HEK293 (cell line): ENCODE measurements at regions not wholly inside any gene's neighbourhood (a gene's known extent, or its start where the extent isn't known, plus 50 kb on each side); places are given as distances from the start of the nearest gene placed in this dataset.

Source experiments
- CTCF ChIA-PET: fragments of 350-600 bp; formaldehyde crosslinking; extraction: SDS; loops from one replicate; lab custom pipeline; 2021; ENCODE audit warnings: antibody characterized with exemption; lab: Yijun Ruan, JAX
- POLR2A ChIA-PET: fragments of 300-600 bp; formaldehyde crosslinking; extraction: SDS; loops from one replicate; lab custom pipeline; 2020; ENCODE audit warnings: antibody characterized with exemption, inconsistent platforms; lab: Yijun Ruan, JAX
- H3K27ac ChIP-seq: fragments of 200-500 bp; sonication (Bioruptor generic); 2 replicates; pipeline ENCODE4 v1.5.1; 2014; ENCODE audit warnings: low read depth, low read length, control low read depth, inconsistent platforms; ENCODE audit errors: extremely low read depth
- H3K36me3 ChIP-seq, 2 experiments: fragments of 200-500 bp in 1 of 2; sonication (Bioruptor generic) in 1 of 2; 1 replicate in 1 of 2; 2 replicates in 1 of 2; pipeline ENCODE4 v1.5.1; 2014 to 2017; ENCODE audit warnings: inconsistent platforms in 2 of 2, low read length in 2 of 2; ENCODE audit not compliant: control insufficient read depth in 2 of 2, insufficient read depth in 1 of 2
- H3K4me1 ChIP-seq: fragments of 200-500 bp; sonication (Bioruptor generic); 2 replicates; pipeline ENCODE4 v1.5.1; 2014; ENCODE audit warnings: mild to moderate bottlenecking, low read length, inconsistent platforms; ENCODE audit not compliant: control insufficient read depth, insufficient read depth
- H3K4me3 ChIP-seq: 2 replicates; pipeline ENCODE4 v1.5.1; 2011; ENCODE audit warnings: low read depth, mild to moderate bottlenecking, control low read depth, low read length, moderate library complexity
- H3K9me3 ChIP-seq: fragments of 200-500 bp; sonication (Bioruptor generic); 2 replicates; pipeline ENCODE4 v1.5.1; 2014; ENCODE audit warnings: low read depth, low read length, inconsistent platforms; ENCODE audit not compliant: control insufficient read depth, insufficient read depth
- BCL11B ChIP-seq: fragments of 450-650 bp; formaldehyde crosslinking; IDR thresholded peaks from 2 replicates; pipeline ENCODE4 v1.5.1; 2016; ENCODE audit warnings: low read depth, missing biosample characterization, missing genetic modification characterization
- PRDM1 ChIP-seq: fragments of 450-650 bp; formaldehyde crosslinking; IDR thresholded peaks from 2 replicates; pipeline ENCODE4; 2016; ENCODE audit warnings: missing biosample characterization, missing genetic modification characterization
- ZBTB8A ChIP-seq: fragments of 450-650 bp; formaldehyde crosslinking; IDR thresholded peaks from 2 replicates; pipeline ENCODE4 v1.5.1; 2016; ENCODE audit warnings: missing biosample characterization, missing genetic modification characterization
- ZNF114 ChIP-seq: fragments of 450-650 bp; formaldehyde crosslinking; IDR thresholded peaks from 2 replicates; pipeline ENCODE4 v1.5.0; 2017; ENCODE audit warnings: missing biosample characterization, missing genetic modification characterization
- ZNF121 ChIP-seq: fragments of 450-650 bp; formaldehyde crosslinking; IDR thresholded peaks from 2 replicates; pipeline ENCODE4 v1.5.1; 2016; ENCODE audit warnings: missing biosample characterization, missing genetic modification characterization
- ZNF175 ChIP-seq: fragments of 450-650 bp; formaldehyde crosslinking; IDR thresholded peaks from 2 replicates; pipeline ENCODE4 v1.5.1; 2016; ENCODE audit warnings: missing biosample characterization, missing genetic modification characterization
- ZNF184 ChIP-seq: fragments of 450-650 bp; IDR thresholded peaks from 2 replicates; pipeline ENCODE4 v1.5.1; 2018; ENCODE audit warnings: missing biosample characterization, mild to moderate bottlenecking, missing genetic modification characterization
- ZNF280D ChIP-seq: fragments of 450-650 bp; formaldehyde crosslinking; IDR thresholded peaks from 2 replicates; pipeline ENCODE4 v1.5.1; 2016; ENCODE audit warnings: missing biosample characterization, missing genetic modification characterization
- ZNF473 ChIP-seq: fragments of 450-650 bp; formaldehyde crosslinking; IDR thresholded peaks from 2 replicates; pipeline ENCODE4 v1.5.1; 2017; ENCODE audit warnings: missing biosample characterization, missing genetic modification characterization
- ZNF513 ChIP-seq: fragments of 450-650 bp; IDR thresholded peaks from 2 replicates; pipeline ENCODE4 v1.5.1; 2018; ENCODE audit warnings: missing biosample characterization, missing genetic modification characterization
- ZNF623 ChIP-seq: fragments of 450-650 bp; formaldehyde crosslinking; IDR thresholded peaks from 2 replicates; pipeline ENCODE4 v1.5.1; 2016; ENCODE audit warnings: missing biosample characterization, missing genetic modification characterization
- ZNF664 ChIP-seq: fragments of 450-650 bp; formaldehyde crosslinking; IDR thresholded peaks from 2 replicates; pipeline ENCODE4 v1.5.1; 2016; ENCODE audit warnings: missing biosample characterization, missing genetic modification characterization
- ZNF76 ChIP-seq: fragments of 450-650 bp; formaldehyde crosslinking; IDR thresholded peaks from 2 replicates; pipeline ENCODE4; 2016; ENCODE audit warnings: low read depth, missing biosample characterization, missing genetic modification characterization, borderline replicate concordance
- ZSCAN23 ChIP-seq: fragments of 450-650 bp; formaldehyde crosslinking; IDR thresholded peaks from 2 replicates; pipeline ENCODE4 v1.5.1; 2016; ENCODE audit warnings: missing biosample characterization, missing genetic modification characterization

- POLR2A ChIA-PET: no interaction called here
- Histone ChIP-seq H3K9me3 (no peaks in the 10 kb centered on the region), H3K4me1 (no peaks in the 10 kb centered on the region), H3K4me3 (no peak overlapping the region), H3K36me3 (no peaks in the 10 kb centered on the region), H3K27ac (no peak overlapping the region)
- CTCF ChIA-PET: interaction anchor here (0.6 kb wide), 1 partner anchor 139 kb away, joined by 5 read pairs; no protein-coding TSS in a partner anchor
- TF ChIP-seq PRDM1 (tag by site-specific recombination) (peak; percentile 92), ZNF114 (tag by site-specific recombination) (no peak)
These were observed 311.0 kb upstream of the FSHR start for GRCh38 chr2:49465157-49465831.

- Histone ChIP-seq H3K4me1 (no peaks in the 10 kb centered on the region), H3K27ac (no peak overlapping the region), H3K4me3 (no peak overlapping the region), H3K9me3 (no peaks in the 10 kb centered on the region), H3K36me3 (no peaks in the 10 kb centered on the region)
- no peak for TF ChIP-seq ZNF184 (tag by site-specific recombination)
- no peak for TF ChIP-seq ZNF76 (tag by site-specific recombination)
- no peak for TF ChIP-seq ZNF175
- TF ChIP-seq ZNF623 (tag by site-specific recombination): no peak
- TF ChIP-seq ZNF664 (tag by site-specific recombination): no peak
- no peak for TF ChIP-seq ZNF280D
- no peak for TF ChIP-seq ZNF121 (tag by site-specific recombination)
- ChIA-PET CTCF (no interaction called here), POLR2A (no interaction called here)
These were observed 305.1 kb upstream of the FSHR start for GRCh38 chr2:49459314-49459993.

- POLR2A ChIA-PET: no interaction called here
- Histone ChIP-seq H3K4me1 (no peaks in the 10 kb centered on the region), H3K4me3 (no peak overlapping the region), H3K36me3 (no peaks in the 10 kb centered on the region), H3K27ac (no peak overlapping the region), H3K9me3 (no peaks in the 10 kb centered on the region)
- CTCF ChIA-PET: no interaction called here
- TF ChIP-seq ZBTB8A (no peak), ZSCAN23 (tag by site-specific recombination) (no peak), ZNF513 (tag by site-specific recombination) (no peak), BCL11B (tag by site-specific recombination) (no peak), ZNF473 (tag by site-specific recombination) (no peak)
These were observed 289.7 kb upstream of the FSHR start for GRCh38 chr2:49444005-49444404.
